Ovary (tissue), 7 donors: ENCODE measurements at regions not wholly inside any gene's neighbourhood (a gene's known extent, or its start where the extent isn't known, plus 50 kb on each side); places are given as distances from the start of the nearest gene placed in this dataset.

ENCODE experiments used
- DNase-seq, 5 donors: peaks; one replicate each; pipeline ENCODE4 v3.0.0-alpha.2; 2019 to 2020
- H3K27ac ChIP-seq, 2 donors: fragments of 200-600 bp; one replicate each; pipeline versions ENCODE4 v1.5.1 to v1.8.0; 2019 to 2022
- H3K27me3 ChIP-seq: fragments of 200-600 bp; one replicate; pipeline ENCODE4 v1.8.0; 2022
- H3K36me3 ChIP-seq: fragments of 200-600 bp; sonication (generic); one replicate; pipeline ENCODE4 v1.5.1; 2019
- H3K4me1 ChIP-seq: one replicate; pipeline ENCODE4 v1.8.1; 2013; ENCODE audit warnings: mild to moderate bottlenecking, moderate library complexity; ENCODE audit not compliant: insufficient read depth
- H3K4me3 ChIP-seq: fragments of 200-600 bp; sonication (generic); one replicate; pipeline ENCODE4 v1.5.1; 2017
- H3K9me3 ChIP-seq, 2 donors: fragments of 200-600 bp in 1 of 2; sonication (generic) in 1 of 2; one replicate each; pipeline versions ENCODE4 v1.5.1 to v1.8.1; 2013 to 2019; ENCODE audit warnings: mild to moderate bottlenecking in 1 of 2, moderate library complexity in 1 of 2
- CTCF ChIP-seq, 3 donors: fragments of 450-650 bp in 2 of 3; fragments of 200-600 bp in 1 of 3; IDR thresholded peaks; one replicate each; pipeline versions ENCODE4 v1.5.1 to v1.8.0; 2016 to 2022; ENCODE audit warnings: antibody characterized with exemption in 3 of 3, mild to moderate bottlenecking in 1 of 3
- EP300 ChIP-seq: sonication (generic); formaldehyde crosslinking; IDR thresholded peaks from one replicate; pipeline ENCODE4 v1.6.1; 2017; ENCODE audit warnings: antibody characterized with exemption
- POLR2A ChIP-seq: fragments of 450-650 bp; IDR thresholded peaks from one replicate; pipeline ENCODE4 v1.6.1; 2017; ENCODE audit warnings: antibody characterized with exemption, mild to moderate bottlenecking, moderate library complexity
- WGBS, 3 donors: extraction: QIAGEN DNeasy Blood & Tissue Kit in 1 of 3; methylation state at CpG; one replicate each; pipeline versions ENCODE4 v1.1.5 to v1.1.7; 2013 to 2017; 5-methylcytosine and 5-hydroxymethylcytosine counted together
- intact Hi-C, 4 donors: fragments of 100-400 bp; cut with DNase I; formaldehyde crosslinking; loops; one replicate each; pipeline versions ENCODE4 v1.11.0 to v1.15.1; 2022 to 2023
- donor health status: DM: no; HTN: no; CAD: no; lungs with moderate emphysema.
- donor health status: DM: no; HTN: no; CAD: no.
- donor health status: Bipolar disorder and iron deficiency.
- donor health status: DM: no; HTN: no; CAD: no.
- donor health status: DM: yes; HTN: yes; CAD: no.

- DNase-seq = no peak
- intact Hi-C loops = no loop called here
- no peak overlapping the region for H3K4me3 ChIP-seq
- no peaks in the 10 kb centered on the region for H3K4me1 ChIP-seq
- H3K27ac ChIP-seq = no peak overlapping the region
- TF ChIP-seq POLR2A (no peak), CTCF (IDR thresholded peaks at IDR 0.05) (no peak), EP300 (no peak)
- WGBS, 3 donors = 76 to 81% (median 77%) methylated on average over 5 of the region's 5 CpGs
- no peaks in the 10 kb centered on the region for H3K9me3 ChIP-seq
- no peaks in the 10 kb centered on the region for H3K36me3 ChIP-seq
- no peaks in the 10 kb centered on the region for H3K27me3 ChIP-seq
Observed at GRCh38 chr20:52683761-52684160, 288.4 kb upstream of the TSHZ2 start.

GRCh38 chr20:52682237-52682636 lies 289.9 kb upstream of the TSHZ2 start:
- no peak for DNase-seq
- Histone ChIP-seq H3K27me3 (no peaks in the 10 kb centered on the region), H3K4me1 (no peaks in the 10 kb centered on the region), H3K9me3 (no peaks in the 10 kb centered on the region), H3K4me3 (no peak overlapping the region), H3K27ac (no peak overlapping the region), H3K36me3 (no peaks in the 10 kb centered on the region)
- 36 to 50% (median 47%) methylated on average over 1 of the region's 1 CpG for WGBS, 3 donors
- intact Hi-C loops = no loop called here
- TF ChIP-seq EP300 (no peak), CTCF (IDR thresholded peaks at IDR 0.05) (no peak), POLR2A (no peak)

GRCh38 chr20:52681288-52681687 lies 290.9 kb upstream of the TSHZ2 start:
- WGBS, 3 donors = 46 to 77% (median 60%) methylated on average over 6 of the region's 6 CpGs
- TF ChIP-seq POLR2A = no peak
- TF ChIP-seq CTCF (IDR thresholded peaks at IDR 0.05) = no peak
- TF ChIP-seq EP300 = no peak
- H3K9me3 ChIP-seq = no peaks in the 10 kb centered on the region
- intact Hi-C loops = no loop called here
- no peaks in the 10 kb centered on the region for H3K4me1 ChIP-seq
- DNase-seq = no peak
- H3K4me3 ChIP-seq = no peak overlapping the region
- no peak overlapping the region for H3K27ac ChIP-seq
- H3K27me3 ChIP-seq = no peaks in the 10 kb centered on the region
- H3K36me3 ChIP-seq = no peaks in the 10 kb centered on the region

GRCh38 chr20:52677216-52677615 lies 294.9 kb upstream of the TSHZ2 start:
- Histone ChIP-seq H3K27me3 (no peaks in the 10 kb centered on the region), H3K4me1 (no peaks in the 10 kb centered on the region), H3K9me3 (no peaks in the 10 kb centered on the region), H3K4me3 (no peak overlapping the region), H3K36me3 (no peaks in the 10 kb centered on the region), H3K27ac (no peak overlapping the region)
- DNase-seq = no peak
- WGBS, 3 donors = 43 to 53% (median 45%) methylated on average over 2 of the region's 2 CpGs
- TF ChIP-seq EP300 = no peak
- TF ChIP-seq CTCF (IDR thresholded peaks at IDR 0.05) = no peak
- no peak for TF ChIP-seq POLR2A
- intact Hi-C loops = no loop called here
